HepG2 (cell line): ENCODE measurements at regions not wholly inside any gene's neighbourhood (a gene's known extent, or its start where the extent isn't known, plus 50 kb on each side); places are given as distances from the start of the nearest gene placed in this dataset.

Source experiments
- ATAC-seq: fragments of 200-7000 bp; cut with Tn5 transposase; 3 replicates; pipeline ENCODE4 v1.9.1; 2020; ENCODE audit warnings: mild to moderate bottlenecking, moderate library complexity
- BruUV-seq: library from RNA; stranded (reverse); fragments of 400-500 nt; replicated peaks from 2 replicates; lab custom pipeline; 2021; lab: Mats Ljungman, UMichigan
- CTCF ChIA-PET: fragments of 300-600 bp; formaldehyde crosslinking; extraction: SDS; loops from one replicate; lab custom pipeline; 2021; ENCODE audit warnings: low total read pairs, inconsistent platforms, low intra/inter-chr PET ratio; lab: Yijun Ruan, JAX
- POLR2A ChIA-PET: fragments of 350-600 bp; sonication (Branson Sonifier 250); formaldehyde crosslinking; loops from one replicate; lab custom pipeline; 2020; ENCODE audit warnings: antibody characterized with exemption, inconsistent platforms; lab: Yijun Ruan, JAX
- DNase-seq: peaks from one replicate; pipeline ENCODE4 v3.0.0-alpha.2; 2015; ENCODE audit warnings: low spot score
- FAIRE-seq: peaks from 3 replicates; lab custom pipeline; 2011; peaks lifted over from hg19 to GRCh38; lab: Jason Lieb, UNC
- H2AFZ ChIP-seq: one replicate; pipeline ENCODE4 v1.6.1; 2011; ENCODE audit warnings: low read length, inconsistent platforms
- H3K27ac ChIP-seq: fragments of 300-600 bp; 3 replicates; pipeline ENCODE4 v1.8.0; 2011; ENCODE audit warnings: mixed run types, mild to moderate bottlenecking, mixed read lengths, low read length, inconsistent platforms; ENCODE audit not compliant: insufficient read depth; ENCODE audit errors: extremely low read length
- H3K27me3 ChIP-seq, 2 experiments: fragments of 200-600 bp in 1 of 2; 2 replicates in 1 of 2; 3 replicates in 1 of 2; pipeline versions ENCODE4 v1.6.0 to v1.8.0; 2011; ENCODE audit warnings: low read length in 2 of 2, mild to moderate bottlenecking in 2 of 2, moderate library complexity in 2 of 2, inconsistent platforms in 1 of 2; ENCODE audit not compliant: insufficient read depth in 2 of 2, control insufficient read depth in 1 of 2
- H3K36me3 ChIP-seq, 2 experiments: fragments of 200-600 bp in 1 of 2; replicated peaks in 1 of 2; 2 replicates in 1 of 2; 3 replicates in 1 of 2; pipeline versions ENCODE4 v1.5.1 to v1.8.0; 2011; ENCODE audit warnings: low read length in 2 of 2, inconsistent platforms in 1 of 2; ENCODE audit not compliant: insufficient read depth in 2 of 2, control insufficient read depth in 1 of 2
- H3K4me1 ChIP-seq: 2 replicates; pipeline ENCODE4 v1.5.1; 2012; ENCODE audit warnings: low read length, inconsistent platforms; ENCODE audit not compliant: insufficient read depth
- H3K4me2 ChIP-seq: 2 replicates; pipeline ENCODE4 v1.6.0; 2011; ENCODE audit warnings: low read depth, low read length, inconsistent platforms
- H3K4me3 ChIP-seq, 3 experiments: fragments of 200-600 bp in 1 of 3; sonication (generic), shearing (Covaris generic) in 1 of 3; replicated peaks in 1 of 3; 2 replicates each; pipeline ENCODE4 v1.5.1; 2011 to 2016; ENCODE audit warnings: low read length in 3 of 3, inconsistent platforms in 2 of 3, low read depth in 2 of 3, mild to moderate bottlenecking in 2 of 3, control low read depth in 1 of 3, mixed read lengths in 1 of 3; ENCODE audit not compliant: insufficient read depth in 1 of 3
- H3K79me2 ChIP-seq: one replicate; pipeline ENCODE4 v1.6.1; 2011; ENCODE audit warnings: low read length, inconsistent platforms; ENCODE audit not compliant: insufficient read depth
- H3K9ac ChIP-seq: 2 replicates; pipeline ENCODE4 v1.6.0; 2011; ENCODE audit warnings: mild to moderate bottlenecking, low read depth, low read length, inconsistent platforms; ENCODE audit not compliant: insufficient read depth
- H3K9me3 ChIP-seq: 2 replicates; pipeline ENCODE4 v1.5.1; 2012; ENCODE audit warnings: mild to moderate bottlenecking, low read length
- H4K20me1 ChIP-seq: 2 replicates; pipeline ENCODE4 v1.6.0; 2011; ENCODE audit warnings: inconsistent platforms, mild to moderate bottlenecking, low read length, moderate library complexity; ENCODE audit not compliant: insufficient read depth
- AHR ChIP-seq: IDR thresholded peaks from 2 replicates; pipeline ENCODE4 v1.6.1; 2018; ENCODE audit warnings: missing genetic modification reagents, missing compliant biosample characterization
- ATM ChIP-seq: fragments of 450-650 bp; IDR thresholded peaks from 2 replicates; pipeline ENCODE4 v1.7.1; 2017; ENCODE audit warnings: mild to moderate bottlenecking, borderline replicate concordance
- BRD4 ChIP-seq: sonication (generic); formaldehyde crosslinking; IDR thresholded peaks from 2 replicates; pipeline ENCODE4 v1.4.0; 2020; ENCODE audit warnings: missing genetic modification reagents
- POGZ ChIP-seq: sonication (generic); formaldehyde crosslinking; IDR thresholded peaks from 2 replicates; pipeline ENCODE4 v1.4.0; 2020; ENCODE audit warnings: mild to moderate bottlenecking, missing genetic modification reagents
- REL ChIP-seq: sonication (generic); formaldehyde crosslinking; conservative IDR thresholded peaks from 2 replicates; pipeline ENCODE4 v1.8.0; 2022; ENCODE audit warnings: mild to moderate bottlenecking, missing genetic modification reagents, moderate library complexity
- RXRB ChIP-seq: IDR thresholded peaks from 2 replicates; pipeline ENCODE4 v1.6.1; 2016; ENCODE audit warnings: borderline replicate concordance, missing genetic modification reagents, missing compliant biosample characterization
- STAT5B ChIP-seq: sonication (generic); formaldehyde crosslinking; IDR thresholded peaks from 2 replicates; pipeline ENCODE4 v1.4.0; 2020; ENCODE audit warnings: missing genetic modification reagents
- ZNF264 ChIP-seq: sonication (generic); formaldehyde crosslinking; IDR thresholded peaks from 2 replicates; pipeline ENCODE4 v1.4.0; 2020; ENCODE audit warnings: missing genetic modification reagents
- ZNF317 ChIP-seq: sonication (generic); formaldehyde crosslinking; IDR thresholded peaks from 2 replicates; pipeline ENCODE4 v1.5.0; 2020; ENCODE audit warnings: mild to moderate bottlenecking, missing genetic modification reagents
- WGBS: methylation state at CpG from one replicate; pipeline ENCODE4 v1.1.6; 2017; ENCODE audit warnings: low lambda C conversion rate; 5-methylcytosine and 5-hydroxymethylcytosine counted together
- in situ Hi-C: cut with HindIII; loops from 2 replicates; pipeline ENCODE4 v1.10.0; 2017; ENCODE audit warnings: low pct_unique_long_range_greater_than_20kb; ENCODE audit not compliant: extremely low pct_ligation_motif_present
- intact Hi-C: fragments of 100-400 bp; cut with micrococcal nuclease; formaldehyde crosslinking; loops from one replicate; pipeline ENCODE4 v1.10.0; 2022; ENCODE audit not compliant: unreplicated experiment

DNA sequence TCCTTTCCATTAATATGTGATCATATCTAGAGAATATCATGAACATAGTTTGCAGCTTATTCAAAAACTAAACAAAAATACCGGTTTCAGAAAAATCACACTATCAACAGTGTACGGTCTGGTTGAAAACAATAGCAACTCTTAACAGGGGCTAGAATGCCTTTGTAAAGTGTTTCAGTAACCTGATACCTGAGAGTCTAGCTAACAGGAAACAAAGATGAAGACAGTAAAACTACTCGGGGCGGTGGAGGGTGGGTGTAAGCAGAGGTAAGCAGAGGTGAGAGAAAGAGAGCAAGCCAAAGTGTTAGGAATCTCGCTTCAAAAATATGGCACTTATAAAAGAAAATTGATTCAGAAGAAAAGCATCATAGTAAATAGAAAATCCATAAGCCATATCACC, 109.0 kb upstream of the RGPD4 start:
- no TSS peak for BruUV-seq
- H2AFZ ChIP-seq, result no peak overlapping the region
- no peaks in the 10 kb centered on the region for H3K79me2 ChIP-seq
- ChIA-PET POLR2A (no interaction called here), CTCF (no interaction called here)
- H4K20me1 ChIP-seq, result no peaks in the 10 kb centered on the region
- no peak overlapping the region for H3K4me3 ChIP-seq
- ATAC-seq, result no peak
- DNase-seq, result no peak
- 27% methylated on average over 5 of the region's 5 CpGs for WGBS
- no peak overlapping the region for H3K4me2 ChIP-seq
- no peaks in the 10 kb centered on the region for H3K27me3 ChIP-seq
- in situ Hi-C loops, result no loop called here
- H3K9ac ChIP-seq, result no peak overlapping the region
- no peak for TF ChIP-seq AHR (CRISPR knock-in tag)
- TF ChIP-seq, all 625 proteins: peak for 0
- intact Hi-C loops, result no loop called here
- H3K27ac ChIP-seq, result no peak overlapping the region
- no peaks in the 10 kb centered on the region for H3K36me3 ChIP-seq
- H3K9me3 ChIP-seq, result no peaks in the 10 kb centered on the region
- H3K4me1 ChIP-seq, result no peaks in the 10 kb centered on the region
- FAIRE-seq, result no peak

DNA sequence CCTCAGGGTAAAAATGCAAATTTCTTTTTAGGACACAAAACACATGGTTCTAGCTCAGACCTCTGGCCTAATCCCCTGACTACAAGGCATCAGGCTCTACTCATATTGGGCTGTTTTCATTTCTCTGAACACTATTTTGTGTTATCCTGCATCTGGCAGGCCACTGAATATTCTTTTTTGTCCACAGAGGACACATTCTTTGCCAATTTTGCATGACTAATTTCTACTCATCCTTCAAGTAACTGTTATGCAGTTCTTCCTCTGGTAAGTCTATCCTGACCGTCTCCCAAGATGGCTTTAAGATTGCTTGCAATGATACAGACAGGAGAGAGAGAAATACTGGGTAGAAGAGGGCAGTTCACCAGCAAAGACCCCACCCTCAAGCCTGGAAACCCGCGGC, 107.6 kb upstream of the RGPD4 start:
- no peak for ATAC-seq
- H3K36me3 ChIP-seq, result no peaks in the 10 kb centered on the region
- TF ChIP-seq REL (CRISPR knock-in tag), result no peak
- TF ChIP-seq ZNF317 (CRISPR knock-in tag), result no peak
- TF ChIP-seq STAT5B (CRISPR knock-in tag), result no peak
- no peak for TF ChIP-seq BRD4 (CRISPR knock-in tag)
- TF ChIP-seq RXRB (CRISPR knock-in tag), result no peak
- TF ChIP-seq ATM, result no peak
- no peak for TF ChIP-seq POGZ (CRISPR knock-in tag)
- no peak for TF ChIP-seq ZNF264
- H3K4me3 ChIP-seq, result no peak overlapping the region
- no peaks in the 10 kb centered on the region for H3K79me2 ChIP-seq
- 4% methylated on average over 3 of the region's 3 CpGs for WGBS
- H3K4me1 ChIP-seq, result no peaks in the 10 kb centered on the region
- no peaks in the 10 kb centered on the region for H3K9me3 ChIP-seq
- no peak overlapping the region for H3K27ac ChIP-seq
- H3K27me3 ChIP-seq, result no peaks in the 10 kb centered on the region
- ChIA-PET CTCF (no interaction called here), POLR2A (no interaction called here)
- no peak for FAIRE-seq
- DNase-seq, result no peak
- in situ Hi-C loops, result no loop called here
- no peak overlapping the region for H3K9ac ChIP-seq
- H2AFZ ChIP-seq, result no peak overlapping the region
- H4K20me1 ChIP-seq, result no peaks in the 10 kb centered on the region
- no TSS peak for BruUV-seq
- H3K4me2 ChIP-seq, result no peak overlapping the region
- intact Hi-C loops, result no loop called here
